GM12875 (cell line): ENCODE measurements at regions not wholly inside any gene's neighbourhood (a gene's known extent, or its start where the extent isn't known, plus 50 kb on each side); places are given as distances from the start of the nearest gene placed in this dataset.

Source experiments
- H3K4me3 ChIP-seq: one replicate; pipeline ENCODE4 v1.5.1; 2011; ENCODE audit warnings: low read depth, low read length, control low read depth
- TF ChIP-seq, protein P1 (sequence below): IDR thresholded peaks from 2 replicates; pipeline ENCODE4 v1.5.1; 2011; ENCODE audit warnings: low read depth, mild to moderate bottlenecking, control low read depth, inconsistent platforms, low read length, moderate library complexity, borderline replicate concordance; ENCODE audit not compliant: insufficient read depth

DNA sequence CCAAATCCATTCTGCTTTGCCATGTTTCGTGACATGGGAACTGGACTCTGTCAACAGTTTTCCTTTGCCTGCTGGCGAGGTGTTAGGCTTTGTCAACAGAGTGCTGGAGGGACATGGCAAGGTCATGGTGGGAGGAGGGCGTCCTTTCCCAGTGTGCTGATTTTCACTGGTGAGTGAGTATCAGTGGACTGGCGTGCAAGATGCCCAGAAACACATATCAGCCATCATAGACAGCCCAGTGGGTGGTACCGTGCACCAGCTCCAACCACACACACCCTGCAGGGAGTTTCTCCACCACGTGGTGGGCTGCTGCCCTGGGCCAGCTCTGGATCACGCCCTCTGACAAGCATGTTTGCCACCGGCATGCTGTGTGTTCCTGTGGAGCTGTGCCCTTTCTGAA is 50.0 kb upstream of the ABL1 start:
- no peak overlapping the region for H3K4me3 ChIP-seq
- TF ChIP-seq, protein P1, sequence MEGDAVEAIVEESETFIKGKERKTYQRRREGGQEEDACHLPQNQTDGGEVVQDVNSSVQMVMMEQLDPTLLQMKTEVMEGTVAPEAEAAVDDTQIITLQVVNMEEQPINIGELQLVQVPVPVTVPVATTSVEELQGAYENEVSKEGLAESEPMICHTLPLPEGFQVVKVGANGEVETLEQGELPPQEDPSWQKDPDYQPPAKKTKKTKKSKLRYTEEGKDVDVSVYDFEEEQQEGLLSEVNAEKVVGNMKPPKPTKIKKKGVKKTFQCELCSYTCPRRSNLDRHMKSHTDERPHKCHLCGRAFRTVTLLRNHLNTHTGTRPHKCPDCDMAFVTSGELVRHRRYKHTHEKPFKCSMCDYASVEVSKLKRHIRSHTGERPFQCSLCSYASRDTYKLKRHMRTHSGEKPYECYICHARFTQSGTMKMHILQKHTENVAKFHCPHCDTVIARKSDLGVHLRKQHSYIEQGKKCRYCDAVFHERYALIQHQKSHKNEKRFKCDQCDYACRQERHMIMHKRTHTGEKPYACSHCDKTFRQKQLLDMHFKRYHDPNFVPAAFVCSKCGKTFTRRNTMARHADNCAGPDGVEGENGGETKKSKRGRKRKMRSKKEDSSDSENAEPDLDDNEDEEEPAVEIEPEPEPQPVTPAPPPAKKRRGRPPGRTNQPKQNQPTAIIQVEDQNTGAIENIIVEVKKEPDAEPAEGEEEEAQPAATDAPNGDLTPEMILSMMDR: no peak
